ENCODE measurements at regions not wholly inside any gene's neighbourhood (a gene's known extent, or its start where the extent isn't known, plus 50 kb on each side); places are given as distances from the start of the nearest gene placed in this dataset.

GRCh38 chr2:194562329-194562728, 1094.7 kb upstream of the SLC39A10 start:
- no peaks in the 10 kb centered on the region for H3K79me2 ChIP-seq
- no peak overlapping the region for H3K4me2 ChIP-seq
- no peaks in the 10 kb centered on the region for H3K9me2 ChIP-seq (replicated peaks; ENCODE audit: insufficient read depth)
- no peaks in the 10 kb centered on the region for H3K36me3 ChIP-seq (replicated peaks; ENCODE audit: insufficient read depth, low read depth)
- TF ChIP-seq EZH2 (IDR thresholded peaks at IDR 0.05; ENCODE audit: borderline replicate concordance) (no peak), CTCF (IDR thresholded peaks at IDR 0.05; ENCODE audit: poor library complexity) (no peak), EZH2phosphoT487 (IDR thresholded peaks at IDR 0.05; ENCODE audit: low read depth, severe bottlenecking, unreplicated experiment) (no peak)
- 93% methylated on average over 2 of the region's 2 CpGs for WGBS (ENCODE audit: low lambda C conversion rate, missing lambda C conversion rate)
- H3K4me3 ChIP-seq: no peak overlapping the region
- H2AFZ ChIP-seq: no peak overlapping the region
- no peaks in the 10 kb centered on the region for H3K4me1 ChIP-seq (ENCODE audit: insufficient read depth)
- no peaks in the 10 kb centered on the region for H3K9me3 ChIP-seq (ENCODE audit: low read depth)
- no peaks in the 10 kb centered on the region for H3K27me3 ChIP-seq
- no peak for DNase-seq (ENCODE audit: low spot score)
- no peaks in the 10 kb centered on the region for H4K20me1 ChIP-seq (ENCODE audit: insufficient read depth, poor library complexity, severe bottlenecking)
- H3K27ac ChIP-seq: no peak overlapping the region

- Histone ChIP-seq H2AFZ (no peak overlapping the region), H3K4me1 (ENCODE audit: insufficient read depth) (no peaks in the 10 kb centered on the region), H3K4me2 (no peak overlapping the region), H3K9me2 (replicated peaks; ENCODE audit: insufficient read depth) (no peaks in the 10 kb centered on the region), H3K36me3 (replicated peaks; ENCODE audit: insufficient read depth, low read depth) (no peaks in the 10 kb centered on the region), H3K79me2 (no peaks in the 10 kb centered on the region), H3K9me3 (ENCODE audit: low read depth) (no peaks in the 10 kb centered on the region), H3K4me3 (no peak overlapping the region), H4K20me1 (ENCODE audit: insufficient read depth, poor library complexity, severe bottlenecking) (no peaks in the 10 kb centered on the region), H3K27ac (no peak overlapping the region), H3K27me3 (no peaks in the 10 kb centered on the region)
- no peak for DNase-seq (ENCODE audit: low spot score)
- WGBS (ENCODE audit: low lambda C conversion rate, missing lambda C conversion rate): 67% methylated on average over 3 of the region's 3 CpGs
- peak; percentile 5 for TF ChIP-seq CTCF (IDR thresholded peaks at IDR 0.05; ENCODE audit: poor library complexity)
- no peak for TF ChIP-seq EZH2phosphoT487 (IDR thresholded peaks at IDR 0.05; ENCODE audit: low read depth, severe bottlenecking, unreplicated experiment)
- TF ChIP-seq EZH2 (IDR thresholded peaks at IDR 0.05; ENCODE audit: borderline replicate concordance): no peak
These were observed 1097.1 kb upstream of the SLC39A10 start for GRCh38 chr2:194559964-194560363.

DNA sequence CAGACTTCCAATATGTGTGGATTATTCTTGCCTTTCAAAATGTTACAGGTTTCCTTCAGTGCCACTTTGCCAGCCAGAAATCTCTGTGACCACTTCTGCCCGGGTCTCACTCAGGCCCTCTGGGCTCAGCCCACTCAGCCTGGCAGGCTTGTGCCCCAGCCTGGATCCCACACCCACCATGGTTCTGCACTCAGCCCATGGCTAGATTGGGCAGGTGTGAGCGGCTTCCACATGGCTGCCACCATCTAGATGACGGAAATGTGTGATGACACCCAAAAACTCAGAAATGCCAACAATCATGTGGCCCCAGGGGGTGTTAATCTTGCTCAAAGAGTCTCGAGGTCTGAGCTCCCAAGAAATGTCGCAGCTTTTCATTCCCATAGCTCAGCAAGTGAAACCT, 1097.5 kb upstream of the SLC39A10 start:
- H2AFZ ChIP-seq: no peak overlapping the region
- H3K27ac ChIP-seq: no peak overlapping the region
- H3K9me3 ChIP-seq (ENCODE audit: low read depth): no peaks in the 10 kb centered on the region
- DNase-seq (ENCODE audit: low spot score): no peak
- no peaks in the 10 kb centered on the region for H3K27me3 ChIP-seq
- no peaks in the 10 kb centered on the region for H3K4me1 ChIP-seq (ENCODE audit: insufficient read depth)
- no peak overlapping the region for H3K4me2 ChIP-seq
- no peak overlapping the region for H3K4me3 ChIP-seq
- 90% methylated on average over 5 of the region's 5 CpGs for WGBS (ENCODE audit: low lambda C conversion rate, missing lambda C conversion rate)
- TF ChIP-seq EZH2 (IDR thresholded peaks at IDR 0.05; ENCODE audit: borderline replicate concordance) (no peak), CTCF (IDR thresholded peaks at IDR 0.05; ENCODE audit: poor library complexity) (no peak), EZH2phosphoT487 (IDR thresholded peaks at IDR 0.05; ENCODE audit: low read depth, severe bottlenecking, unreplicated experiment) (no peak)
- no peaks in the 10 kb centered on the region for H4K20me1 ChIP-seq (ENCODE audit: insufficient read depth, poor library complexity, severe bottlenecking)
- no peaks in the 10 kb centered on the region for H3K9me2 ChIP-seq (replicated peaks; ENCODE audit: insufficient read depth)
- no peaks in the 10 kb centered on the region for H3K36me3 ChIP-seq (replicated peaks; ENCODE audit: insufficient read depth, low read depth)
- H3K79me2 ChIP-seq: no peaks in the 10 kb centered on the region

DNA sequence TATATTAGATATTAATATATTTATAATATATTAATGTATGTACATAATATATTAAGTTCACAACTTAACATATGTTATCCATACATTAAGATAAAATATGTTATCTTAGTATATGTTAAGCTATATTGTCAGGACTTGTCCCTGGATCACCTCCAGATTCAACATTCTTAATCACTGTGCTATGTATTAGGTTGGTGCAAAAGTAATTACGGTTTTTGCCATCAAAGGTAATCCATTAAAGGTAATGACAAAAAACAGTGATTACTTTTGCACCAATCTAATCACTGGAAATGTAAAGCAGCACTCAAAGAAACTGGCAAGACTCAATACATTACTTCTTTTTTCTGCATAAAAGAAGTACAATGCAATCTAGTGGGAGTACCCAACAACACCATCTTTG, 1099.0 kb upstream of the SLC39A10 start:
- Histone ChIP-seq H3K27ac (no peak overlapping the region), H3K9me2 (replicated peaks; ENCODE audit: insufficient read depth) (no peaks in the 10 kb centered on the region), H3K4me3 (no peak overlapping the region), H3K4me1 (ENCODE audit: insufficient read depth) (no peaks in the 10 kb centered on the region), H4K20me1 (ENCODE audit: insufficient read depth, poor library complexity, severe bottlenecking) (no peaks in the 10 kb centered on the region), H3K27me3 (no peaks in the 10 kb centered on the region), H3K36me3 (replicated peaks; ENCODE audit: insufficient read depth, low read depth) (no peaks in the 10 kb centered on the region), H3K9me3 (ENCODE audit: low read depth) (no peaks in the 10 kb centered on the region), H2AFZ (no peak overlapping the region), H3K4me2 (no peak overlapping the region), H3K79me2 (no peaks in the 10 kb centered on the region)
- 83% methylated on average over 1 of the region's 1 CpG for WGBS (ENCODE audit: low lambda C conversion rate, missing lambda C conversion rate)
- TF ChIP-seq CTCF (IDR thresholded peaks at IDR 0.05; ENCODE audit: poor library complexity) (no peak), EZH2 (IDR thresholded peaks at IDR 0.05; ENCODE audit: borderline replicate concordance) (no peak), EZH2phosphoT487 (IDR thresholded peaks at IDR 0.05; ENCODE audit: low read depth, severe bottlenecking, unreplicated experiment) (no peak)
- no peak for DNase-seq (ENCODE audit: low spot score)

All from hepatocyte (in vitro differentiated cells).